RCC 7860 (cell line): ENCODE measurements at regions not wholly inside any gene's neighbourhood (a gene's known extent, or its start where the extent isn't known, plus 50 kb on each side); places are given as distances from the start of the nearest gene placed in this dataset.

Experiments used
- DNase-seq: peaks from one replicate; pipeline ENCODE4 v3.0.0-alpha.2; 2015; ENCODE audit warnings: low spot score
- FAIRE-seq: peaks from 2 replicates; lab custom pipeline; 2012; peaks lifted over from hg19 to GRCh38; lab: Jason Lieb, UNC

- no peak for FAIRE-seq
- no peak for DNase-seq
These were observed 54.9 kb upstream of the IRF2 start for GRCh38 chr4:184529283-184529682.

GRCh38 chr4:184528713-184529112 lies 54.4 kb upstream of the IRF2 start:
- FAIRE-seq = no peak

GRCh38 chr4:184528051-184528450 lies 53.7 kb upstream of the IRF2 start:
- DNase-seq (no peak), FAIRE-seq (no peak)

More at GRCh38 chr4:184528713-184529112, 54.4 kb upstream of the IRF2 start:
- DNase-seq = no peak

GRCh38 chr4:184526228-184526627 lies 51.9 kb upstream of the IRF2 start:
- FAIRE-seq (no peak), DNase-seq (no peak)
